AG04450 (cell line): ENCODE measurements at regions not wholly inside any gene's neighbourhood (a gene's known extent, or its start where the extent isn't known, plus 50 kb on each side); places are given as distances from the start of the nearest gene placed in this dataset.
"Not testable (repeated sequence)": the region's sequence is repeated elsewhere in the genome, so short reads cannot be mapped to it uniquely, and the experiment has no call there.

ENCODE experiments used
- CTCF ChIA-PET: fragments of 300-600, 350-600 bp; formaldehyde crosslinking; extraction: SDS; loops from one replicate; lab custom pipeline; 2022; ENCODE audit warnings: antibody characterized with exemption, inconsistent platforms; lab: Charles Lee
- POLR2A ChIA-PET: fragments of 350-600 bp; formaldehyde crosslinking; extraction: SDS; loops from one replicate; lab custom pipeline; 2021; ENCODE audit warnings: antibody characterized with exemption, inconsistent platforms; lab: Yijun Ruan, JAX
- DNase-seq: peaks from one replicate; pipeline ENCODE4 v3.0.0-alpha.2; 2011; ENCODE audit warnings: low read depth, low spot score
- H3K27ac ChIP-seq: one replicate; pipeline ENCODE4 v1.5.1; 2012; ENCODE audit warnings: low read depth, low read length, control low read depth
- H3K27me3 ChIP-seq: one replicate; pipeline ENCODE4 v1.6.0; 2012; ENCODE audit warnings: low read length; ENCODE audit not compliant: control insufficient read depth, insufficient read depth
- H3K4me3 ChIP-seq: 2 replicates; pipeline ENCODE4 v1.5.1; 2011; ENCODE audit warnings: mild to moderate bottlenecking, low read depth, low read length, control low read depth
- H3K9me3 ChIP-seq: 2 replicates; pipeline ENCODE4 v1.5.1; 2012; ENCODE audit warnings: low read length; ENCODE audit not compliant: control insufficient read depth, insufficient read depth
- CTCF ChIP-seq: IDR thresholded peaks from 2 replicates; pipeline ENCODE4 v1.5.1; 2011; ENCODE audit warnings: low read depth, low read length, control low read depth, inconsistent platforms

- Histone ChIP-seq H3K27me3 (no peaks in the 10 kb centered on the region), H3K4me3 (no peak overlapping the region), H3K27ac (no peak overlapping the region), H3K9me3 (peaks cover 6% of the 10 kb centered on the region)
- no peak for TF ChIP-seq CTCF
- no peak for DNase-seq
- CTCF ChIA-PET, result no interaction called here
- POLR2A ChIA-PET, result no interaction called here
Observed at GRCh38 chr6:155861821-155862220, 406.2 kb upstream of the NOX3 start.

GRCh38 chr6:155858906-155859305, 403.3 kb upstream of the NOX3 start:
- H3K9me3 ChIP-seq, H3K4me3 ChIP-seq, H3K27me3 ChIP-seq, H3K27ac ChIP-seq, DNase-seq, CTCF ChIA-PET, POLR2A ChIA-PET: not testable (repeated sequence)

GRCh38 chr6:155854787-155855186, 399.1 kb upstream of the NOX3 start:
- Histone ChIP-seq H3K9me3 (peaks cover 4% of the 10 kb centered on the region; the same call in 1 of the 2 replicates), H3K4me3 (no peak overlapping the region), H3K27me3 (no peaks in the 10 kb centered on the region), H3K27ac (no peak overlapping the region)
- ChIA-PET POLR2A (no interaction called here), CTCF (no interaction called here)
- TF ChIP-seq CTCF, result no peak
- no peak for DNase-seq

- no peak overlapping the region for H3K27ac ChIP-seq
Observed at GRCh38 chr6:155853011-155853410, 397.4 kb upstream of the NOX3 start.

GRCh38 chr6:155850408-155850841, 394.8 kb upstream of the NOX3 start:
- Histone ChIP-seq H3K9me3 (no peaks in the 10 kb centered on the region), H3K4me3 (no peak overlapping the region), H3K27ac (no peak overlapping the region), H3K27me3 (no peaks in the 10 kb centered on the region)
- ChIA-PET CTCF (no interaction called here), POLR2A (no interaction called here)
- no peak for TF ChIP-seq CTCF
- no peak for DNase-seq

More at GRCh38 chr6:155853011-155853410, 397.4 kb upstream of the NOX3 start:
- ChIA-PET POLR2A (no interaction called here), CTCF (no interaction called here)
- no peaks in the 10 kb centered on the region for H3K9me3 ChIP-seq
- no peak overlapping the region for H3K4me3 ChIP-seq
- DNase-seq, result no peak
- H3K27me3 ChIP-seq, result no peaks in the 10 kb centered on the region
- TF ChIP-seq CTCF, result no peak

- H3K27ac ChIP-seq, result no peak overlapping the region
- H3K9me3 ChIP-seq, result no peaks in the 10 kb centered on the region
- CTCF ChIA-PET, result no interaction called here
- no peak overlapping the region for H3K4me3 ChIP-seq
- H3K27me3 ChIP-seq, result no peaks in the 10 kb centered on the region
- POLR2A ChIA-PET, result no interaction called here
- TF ChIP-seq CTCF, result no peak
- no peak for DNase-seq
Observed at GRCh38 chr6:155847711-155848110, 392.1 kb upstream of the NOX3 start.
